ENCODE measurements at regions not wholly inside any gene's neighbourhood (a gene's known extent, or its start where the extent isn't known, plus 50 kb on each side); places are given as distances from the start of the nearest gene placed in this dataset.

- no peak for TF ChIP-seq ZNF143 (CRISPR knock-in tag; IDR thresholded peaks at IDR 0.05)
Measured at GRCh38 chr10:16352146-16352545, 84.7 kb upstream of the PTER start (continued).

GRCh38 chr10:16360001-16360400 is 76.8 kb upstream of the PTER start:
- Histone ChIP-seq H3K27ac (ENCODE audit: extremely low read depth, low read depth, low read length) (no peak overlapping the region), H3K9me1 (ENCODE audit: control insufficient read depth, insufficient read depth, low read length) (no peaks in the 10 kb centered on the region), H2AFZ (ENCODE audit: low read depth, low read length) (no peak overlapping the region), H3K4me1 (replicated peaks in 1 of 2; ENCODE audit: control insufficient read depth in 2 of 2, insufficient read depth in 2 of 2, low read length in 2 of 2) (no peaks in the 10 kb centered on the region), H3K4me3 (no peak overlapping the region), H4K20me1 (replicated peaks; ENCODE audit: control insufficient read depth, insufficient read depth, low read length) (no peaks in the 10 kb centered on the region), H3K79me2 (ENCODE audit: control insufficient read depth, insufficient read depth, low read length) (no peaks in the 10 kb centered on the region), H3K4me2 (ENCODE audit: insufficient read depth, low read length) (no peak overlapping the region), H3K9me3 (replicated peaks; ENCODE audit: control insufficient read depth, insufficient read depth, low read depth, low read length) (no peaks in the 10 kb centered on the region), H3K9ac (ENCODE audit: insufficient read depth in 1 of 2, low read depth in 2 of 2, low read length in 2 of 2) (no peak overlapping the region), H3K36me3 (ENCODE audit: control insufficient read depth, insufficient read depth, low read length) (no peaks in the 10 kb centered on the region), H3K27me3 (ENCODE audit: control insufficient read depth in 2 of 2, insufficient read depth in 2 of 2, low read length in 2 of 2) (peaks cover 0 to 7% of the 10 kb centered on the region in 2 experiments; a peak in 3 of 5 replicates)
- ATAC-seq (no peak), FAIRE-seq (no peak), DNase-seq (ENCODE audit: extremely low read depth in 1 of 4, low spot score in 3 of 4) (no peak)
- BruUV-seq (replicated peaks): no TSS peak
- CTCF ChIA-PET (ENCODE audit: low intra/inter-chr PET ratio): no interaction called here
- POLR2A ChIA-PET: no interaction called here
- WGBS (ENCODE audit: insufficient coverage, low coverage, missing lambda C conversion rate): 0% methylated on average over 3 of the region's 3 CpGs
- TF ChIP-seq USF1 (CRISPR knock-in tag; IDR thresholded peaks at IDR 0.05) (no peak), ZNF431 (CRISPR knock-in tag; IDR thresholded peaks at IDR 0.05) (no peak), POLR3A (IDR thresholded peaks at IDR 0.05; ENCODE audit: borderline replicate concordance, extremely low read depth, insufficient read depth, insufficient read length) (no peak), HOXB6 (CRISPR knock-in tag; IDR thresholded peaks at IDR 0.05; ENCODE audit: borderline replicate concordance) (no peak), USF2 (CRISPR knock-in tag; IDR thresholded peaks at IDR 0.05) (no peak), ZNF639 (CRISPR knock-in tag; conservative IDR thresholded peaks at IDR 0.05 in 1 of 2, IDR thresholded peaks at IDR 0.05 in 1 of 2) (no peak), SMAD3 (CRISPR knock-in tag; conservative IDR thresholded peaks at IDR 0.05) (no peak), POLR2AphosphoS5 (IDR thresholded peaks at IDR 0.05; ENCODE audit: control insufficient read depth, insufficient read depth, low read depth, low read length) (no peak), SIN3A (IDR thresholded peaks at IDR 0.05; ENCODE audit: borderline replicate concordance in 2 of 2, control insufficient read depth in 1 of 2, low read depth in 2 of 2, low read length in 2 of 2) (no peak), DPF2 (IDR thresholded peaks at IDR 0.05) (no peak), MLLT1 (IDR thresholded peaks at IDR 0.05) (no peak)
- intact Hi-C loops (cut with micrococcal nuclease) (no loop called here), in situ Hi-C loops (cut with MboI) (no loop called here)
